ENCODE measurements at regions not wholly inside any gene's neighbourhood (a gene's known extent, or its start where the extent isn't known, plus 50 kb on each side); places are given as distances from the start of the nearest gene placed in this dataset.

GRCh38 chr9:108323615-108324014, 532.2 kb downstream of the ACTL7B start:
- H3K4me1 ChIP-seq (ENCODE audit: control extremely low read depth in 1 of 4, control insufficient read depth in 4 of 4, insufficient read depth in 4 of 4, low read length in 3 of 4) = peaks cover 0 to 6% (median 0%) of the 10 kb centered on the region in 4 experiments
- WGBS (ENCODE audit: insufficient coverage) = 100% methylated on average over 1 of the region's 3 CpGs
- DNase-seq = no peak
- H3K27me3 ChIP-seq (replicated peaks in 2 of 5; ENCODE audit: control insufficient read depth in 4 of 5, insufficient read depth in 5 of 5, low read length in 4 of 5) = no peaks in the 10 kb centered on the region
- ChIA-PET POLR2A (no interaction called here), CTCF (no interaction called here)
- no peak overlapping the region for H3K4me3 ChIP-seq (ENCODE audit: control insufficient read depth in 1 of 7, extremely low read depth in 1 of 7, insufficient read depth in 4 of 7, low read depth in 2 of 7, low read length in 6 of 7)
- no peak overlapping the region for H3K27ac ChIP-seq (ENCODE audit: insufficient read depth in 1 of 2, low read depth in 1 of 2, low read length in 2 of 2, poor library complexity in 1 of 2, severe bottlenecking in 2 of 2)
- no peaks in the 10 kb centered on the region for H3K36me3 ChIP-seq (ENCODE audit: control insufficient read depth in 4 of 4, insufficient read depth in 4 of 4, low read length in 3 of 4)
- peaks cover 0 to 19% (median 2%) of the 10 kb centered on the region in 5 experiments for H3K9me3 ChIP-seq (ENCODE audit: control extremely low read depth in 1 of 5, control insufficient read depth in 4 of 5, insufficient read depth in 2 of 5, low read depth in 1 of 5, low read length in 4 of 5)

DNA sequence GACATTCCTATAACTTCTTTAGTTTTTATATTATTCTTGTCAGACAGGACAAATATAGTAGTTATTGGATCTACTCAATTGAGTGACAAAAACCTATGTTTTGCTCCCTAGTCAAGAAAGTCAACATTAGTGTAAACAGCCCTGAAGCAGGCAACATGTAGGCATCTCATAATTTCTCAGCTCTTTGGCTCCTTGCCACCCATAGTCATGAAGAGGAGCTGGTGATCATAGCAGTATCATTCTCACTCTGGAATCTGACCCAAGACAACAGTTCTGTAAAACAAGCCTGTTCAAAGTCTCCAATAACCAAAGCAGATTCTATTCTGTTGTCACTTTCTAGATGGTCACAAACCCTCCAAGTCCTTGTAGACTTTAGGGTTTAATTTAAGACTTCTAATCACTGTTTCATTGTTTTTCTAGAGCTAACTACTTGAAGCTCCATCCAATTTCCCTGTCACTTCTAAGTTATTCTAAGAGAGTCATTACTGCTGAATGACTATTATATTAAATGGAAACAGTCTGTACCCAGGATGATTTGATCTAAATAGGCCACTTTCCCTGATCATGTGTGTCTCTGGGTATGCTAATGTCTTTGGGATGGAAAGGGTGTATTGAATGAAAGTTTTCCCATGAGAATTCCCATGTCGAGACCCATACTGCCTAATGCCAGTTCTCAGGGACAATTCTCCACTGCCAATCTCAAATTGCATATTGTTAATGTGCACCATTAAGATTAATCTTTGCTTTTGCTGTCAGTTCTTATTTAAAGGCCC, 533.3 kb downstream of the ACTL7B start:
- WGBS (ENCODE audit: insufficient coverage) = 80% methylated on average over 1 of the region's 1 CpG
- Histone ChIP-seq H3K27ac (ENCODE audit: insufficient read depth in 1 of 2, low read depth in 1 of 2, low read length in 2 of 2, poor library complexity in 1 of 2, severe bottlenecking in 2 of 2) (no peak overlapping the region), H3K4me3 (ENCODE audit: control insufficient read depth in 1 of 7, extremely low read depth in 1 of 7, insufficient read depth in 4 of 7, low read depth in 2 of 7, low read length in 6 of 7) (no peak overlapping the region)

DNA sequence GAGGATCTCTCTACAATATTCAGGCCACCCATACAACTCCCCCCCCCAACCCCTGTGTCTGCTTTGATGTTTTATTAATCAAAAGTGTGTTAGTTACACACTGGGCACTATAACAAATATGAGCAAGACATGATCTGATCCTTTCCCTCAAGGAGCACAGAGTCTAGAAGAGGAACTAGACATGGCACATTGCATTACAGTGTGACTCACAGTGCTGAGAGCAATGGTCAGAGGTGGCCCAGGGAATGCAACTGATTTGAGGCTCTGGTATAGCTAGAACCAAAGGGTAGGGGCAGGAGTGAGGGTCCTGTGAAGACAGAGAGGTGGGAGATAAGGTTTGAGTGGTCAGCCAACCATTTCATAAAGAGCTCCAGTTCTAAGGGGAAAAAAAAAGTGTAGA, 539.2 kb downstream of the ACTL7B start:
- H3K27ac ChIP-seq (ENCODE audit: insufficient read depth in 1 of 2, low read depth in 1 of 2, low read length in 2 of 2, poor library complexity in 1 of 2, severe bottlenecking in 2 of 2) = no peak overlapping the region
- H3K36me3 ChIP-seq (ENCODE audit: control insufficient read depth in 4 of 4, insufficient read depth in 4 of 4, low read length in 3 of 4) = no peaks in the 10 kb centered on the region
- ChIA-PET POLR2A (no interaction called here), CTCF (no interaction called here)
- H3K27me3 ChIP-seq (replicated peaks in 2 of 5; ENCODE audit: control insufficient read depth in 4 of 5, insufficient read depth in 5 of 5, low read length in 4 of 5) = no peaks in the 10 kb centered on the region
- no peak for DNase-seq
- H3K4me3 ChIP-seq (ENCODE audit: control insufficient read depth in 1 of 7, extremely low read depth in 1 of 7, insufficient read depth in 4 of 7, low read depth in 2 of 7, low read length in 6 of 7) = no peak overlapping the region
- H3K9me3 ChIP-seq (ENCODE audit: control extremely low read depth in 1 of 5, control insufficient read depth in 4 of 5, insufficient read depth in 2 of 5, low read depth in 1 of 5, low read length in 4 of 5) = peaks cover 0 to 4% (median 0%) of the 10 kb centered on the region in 5 experiments
- no peaks in the 10 kb centered on the region for H3K4me1 ChIP-seq (ENCODE audit: control extremely low read depth in 1 of 4, control insufficient read depth in 4 of 4, insufficient read depth in 4 of 4, low read length in 3 of 4)

More for the DNA sequence above, 533.3 kb downstream of the ACTL7B start:
- Histone ChIP-seq H3K4me1 (ENCODE audit: control extremely low read depth in 1 of 4, control insufficient read depth in 4 of 4, insufficient read depth in 4 of 4, low read length in 3 of 4) (peaks cover 0 to 6% (median 0%) of the 10 kb centered on the region in 4 experiments), H3K9me3 (ENCODE audit: control extremely low read depth in 1 of 5, control insufficient read depth in 4 of 5, insufficient read depth in 2 of 5, low read depth in 1 of 5, low read length in 4 of 5) (peaks cover 0 to 19% (median 1%) of the 10 kb centered on the region in 5 experiments), H3K27me3 (replicated peaks in 2 of 5; ENCODE audit: control insufficient read depth in 4 of 5, insufficient read depth in 5 of 5, low read length in 4 of 5) (no peaks in the 10 kb centered on the region), H3K36me3 (ENCODE audit: control insufficient read depth in 4 of 4, insufficient read depth in 4 of 4, low read length in 3 of 4) (no peaks in the 10 kb centered on the region)
- CTCF ChIA-PET = no interaction called here
- POLR2A ChIA-PET = no interaction called here
- no peak for DNase-seq

DNA sequence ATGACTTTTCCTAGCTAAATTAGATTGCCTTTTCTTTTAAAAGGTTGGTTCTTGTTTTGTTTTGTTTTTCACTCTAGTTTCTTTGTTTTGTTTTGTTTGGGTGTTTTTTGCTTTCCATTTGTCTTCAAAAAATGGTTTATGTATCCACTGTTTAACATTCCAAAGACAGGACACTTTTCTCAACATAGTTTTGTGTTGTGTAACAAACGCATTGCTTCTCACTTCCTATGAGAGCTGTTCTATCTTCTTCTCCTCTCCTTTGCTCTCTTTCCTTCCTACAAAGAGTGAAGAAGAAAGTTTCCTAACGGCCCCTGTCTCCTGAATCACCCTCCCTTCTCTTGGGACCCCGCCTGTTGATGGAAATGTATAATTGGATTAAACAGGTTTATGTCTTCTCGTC, 539.7 kb downstream of the ACTL7B start:
- 100% methylated on average over 1 of the region's 4 CpGs for WGBS (ENCODE audit: insufficient coverage)
- ChIA-PET CTCF (no interaction called here), POLR2A (no interaction called here)

DNA sequence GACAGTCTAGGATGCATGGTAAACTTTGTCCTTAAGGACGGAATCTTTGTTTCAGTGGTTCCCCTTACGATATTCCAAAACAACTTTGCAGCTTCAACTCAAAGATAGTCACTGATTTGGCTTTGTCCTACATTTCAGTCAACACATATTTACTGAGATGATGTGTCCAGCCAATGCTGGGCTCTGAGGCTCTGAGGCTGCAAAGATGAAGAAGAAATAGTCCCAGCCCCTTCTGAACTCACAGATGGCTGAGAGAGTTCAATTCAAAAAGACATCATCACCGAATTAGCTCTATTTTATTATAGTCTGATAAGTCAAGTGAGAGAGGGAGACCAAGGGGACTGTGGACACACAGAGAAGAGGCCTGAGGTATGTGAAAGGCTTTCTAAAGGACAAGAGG, 544.0 kb downstream of the ACTL7B start:
- ChIA-PET CTCF (interaction anchor here (1.4 kb wide), 1 partner anchor 10 kb away, joined by 3 read pairs; no protein-coding TSS in a partner anchor), POLR2A (no interaction called here)
- no peaks in the 10 kb centered on the region for H3K9me3 ChIP-seq (ENCODE audit: control extremely low read depth in 1 of 5, control insufficient read depth in 4 of 5, insufficient read depth in 2 of 5, low read depth in 1 of 5, low read length in 4 of 5)
- no peaks in the 10 kb centered on the region for H3K36me3 ChIP-seq (ENCODE audit: control insufficient read depth in 4 of 4, insufficient read depth in 4 of 4, low read length in 3 of 4)
- no peak for DNase-seq
- no peaks in the 10 kb centered on the region for H3K27me3 ChIP-seq (replicated peaks in 2 of 5; ENCODE audit: control insufficient read depth in 4 of 5, insufficient read depth in 5 of 5, low read length in 4 of 5)
- H3K27ac ChIP-seq (ENCODE audit: insufficient read depth in 1 of 2, low read depth in 1 of 2, low read length in 2 of 2, poor library complexity in 1 of 2, severe bottlenecking in 2 of 2) = no peak overlapping the region
- H3K4me1 ChIP-seq (ENCODE audit: control extremely low read depth in 1 of 4, control insufficient read depth in 4 of 4, insufficient read depth in 4 of 4, low read length in 3 of 4) = no peaks in the 10 kb centered on the region
- 100% methylated on average over 3 of the region's 3 CpGs for WGBS (ENCODE audit: insufficient coverage)
- no peak overlapping the region for H3K4me3 ChIP-seq (ENCODE audit: control insufficient read depth in 1 of 7, extremely low read depth in 1 of 7, insufficient read depth in 4 of 7, low read depth in 2 of 7, low read length in 6 of 7)

More for the DNA sequence above, 539.7 kb downstream of the ACTL7B start:
- Histone ChIP-seq H3K4me1 (ENCODE audit: control extremely low read depth in 1 of 4, control insufficient read depth in 4 of 4, insufficient read depth in 4 of 4, low read length in 3 of 4) (no peaks in the 10 kb centered on the region), H3K4me3 (ENCODE audit: control insufficient read depth in 1 of 7, extremely low read depth in 1 of 7, insufficient read depth in 4 of 7, low read depth in 2 of 7, low read length in 6 of 7) (no peak overlapping the region), H3K36me3 (ENCODE audit: control insufficient read depth in 4 of 4, insufficient read depth in 4 of 4, low read length in 3 of 4) (no peaks in the 10 kb centered on the region), H3K27ac (ENCODE audit: insufficient read depth in 1 of 2, low read depth in 1 of 2, low read length in 2 of 2, poor library complexity in 1 of 2, severe bottlenecking in 2 of 2) (no peak overlapping the region), H3K27me3 (replicated peaks in 2 of 5; ENCODE audit: control insufficient read depth in 4 of 5, insufficient read depth in 5 of 5, low read length in 4 of 5) (no peaks in the 10 kb centered on the region), H3K9me3 (ENCODE audit: control extremely low read depth in 1 of 5, control insufficient read depth in 4 of 5, insufficient read depth in 2 of 5, low read depth in 1 of 5, low read length in 4 of 5) (peaks cover 0 to 4% (median 0%) of the 10 kb centered on the region in 5 experiments)
- DNase-seq = no peak

DNA sequence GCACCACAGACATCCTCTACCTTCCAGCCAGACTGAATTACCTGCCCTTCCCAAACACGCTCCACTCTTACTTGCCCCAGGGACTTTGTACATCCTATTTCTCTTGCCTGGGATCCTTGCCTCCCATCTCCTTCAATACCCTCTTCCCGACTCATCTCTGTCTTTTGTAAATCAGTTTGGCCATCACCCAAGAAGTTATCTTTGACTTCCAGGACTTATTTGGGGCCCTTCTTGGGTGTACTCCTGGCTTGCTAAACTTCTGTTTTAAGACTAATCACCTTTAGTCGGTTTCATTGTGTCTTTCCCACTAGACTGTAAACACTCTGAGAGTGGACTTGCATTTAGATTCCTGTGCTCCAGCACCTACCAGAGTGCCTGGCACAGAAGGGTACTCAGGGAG, 545.6 kb downstream of the ACTL7B start:
- POLR2A ChIA-PET = no interaction called here
- CTCF ChIA-PET = no interaction called here
- no peaks in the 10 kb centered on the region for H3K36me3 ChIP-seq (ENCODE audit: control insufficient read depth in 4 of 4, insufficient read depth in 4 of 4, low read length in 3 of 4)
- no peaks in the 10 kb centered on the region for H3K9me3 ChIP-seq (ENCODE audit: control extremely low read depth in 1 of 5, control insufficient read depth in 4 of 5, insufficient read depth in 2 of 5, low read depth in 1 of 5, low read length in 4 of 5)
- no peak for DNase-seq
- H3K4me3 ChIP-seq (ENCODE audit: control insufficient read depth in 1 of 7, extremely low read depth in 1 of 7, insufficient read depth in 4 of 7, low read depth in 2 of 7, low read length in 6 of 7) = no peak overlapping the region
- 100% methylated on average over 3 of the region's 3 CpGs for WGBS (ENCODE audit: insufficient coverage)
- H3K4me1 ChIP-seq (ENCODE audit: control extremely low read depth in 1 of 4, control insufficient read depth in 4 of 4, insufficient read depth in 4 of 4, low read length in 3 of 4) = no peaks in the 10 kb centered on the region
- H3K27ac ChIP-seq (ENCODE audit: insufficient read depth in 1 of 2, low read depth in 1 of 2, low read length in 2 of 2, poor library complexity in 1 of 2, severe bottlenecking in 2 of 2) = no peak overlapping the region
- H3K27me3 ChIP-seq (replicated peaks in 2 of 5; ENCODE audit: control insufficient read depth in 4 of 5, insufficient read depth in 5 of 5, low read length in 4 of 5) = no peaks in the 10 kb centered on the region

GRCh38 chr9:108300306-108301287, 555.2 kb downstream of the ACTL7B start:
- H3K27me3 ChIP-seq (replicated peaks in 2 of 5; ENCODE audit: control insufficient read depth in 4 of 5, insufficient read depth in 5 of 5, low read length in 4 of 5) = no peaks in the 10 kb centered on the region
- H3K4me3 ChIP-seq (ENCODE audit: control insufficient read depth in 1 of 7, extremely low read depth in 1 of 7, insufficient read depth in 4 of 7, low read depth in 2 of 7, low read length in 6 of 7) = no peak overlapping the region
- H3K27ac ChIP-seq (ENCODE audit: insufficient read depth in 1 of 2, low read depth in 1 of 2, low read length in 2 of 2, poor library complexity in 1 of 2, severe bottlenecking in 2 of 2) = no peak overlapping the region
- no peaks in the 10 kb centered on the region for H3K36me3 ChIP-seq (ENCODE audit: control insufficient read depth in 4 of 4, insufficient read depth in 4 of 4, low read length in 3 of 4)
- H3K9me3 ChIP-seq (ENCODE audit: control extremely low read depth in 1 of 5, control insufficient read depth in 4 of 5, insufficient read depth in 2 of 5, low read depth in 1 of 5, low read length in 4 of 5) = no peaks in the 10 kb centered on the region
- ChIA-PET POLR2A (no interaction called here), CTCF (interaction anchor here (1.1 kb wide), 1 partner anchor 11 kb away, joined by 3 read pairs; no protein-coding TSS in a partner anchor)
- H3K4me1 ChIP-seq (ENCODE audit: control extremely low read depth in 1 of 4, control insufficient read depth in 4 of 4, insufficient read depth in 4 of 4, low read length in 3 of 4) = peaks cover 0 to 18% (median 9%) of the 10 kb centered on the region in 4 experiments
- 39% methylated on average over 9 of the region's 9 CpGs for WGBS (ENCODE audit: insufficient coverage)
- DNase-seq = peak; percentile 29 to 85 (median 79)

Data from common myeloid progenitor, CD34-positive (primary cell).